ENCODE measurements at regions not wholly inside any gene's neighbourhood (a gene's known extent, or its start where the extent isn't known, plus 50 kb on each side); places are given as distances from the start of the nearest gene placed in this dataset.
A peak's percentile ranks its signal among the peaks of the same experiment; 100 is the strongest.

- Mint-ChIP-seq H3K4me3 (no peak overlapping the region), H3K36me3 (ENCODE audit: low read depth) (peaks cover 7% of the 10 kb centered on the region; the same call in 1 of the 2 replicates), H3K27ac (peak overlapping the region; percentile 76; the same call in 1 of the 2 replicates), H3K27me3 (ENCODE audit: insufficient read depth) (no peaks in the 10 kb centered on the region), H3K4me1 (ENCODE audit: low read depth) (peaks cover 35% of the 10 kb centered on the region), H3K9me3 (peaks cover 4% of the 10 kb centered on the region; the same call in 1 of the 2 replicates)
- no peak for TF ChIP-seq CTCF (IDR thresholded peaks at IDR 0.05)
- DNase-seq = no peak
Measured at GRCh38 chr5:52728224-52728623, 59.5 kb upstream of the ITGA1 start.

- Mint-ChIP-seq H3K4me1 (ENCODE audit: low read depth) (peaks cover 35% of the 10 kb centered on the region), H3K36me3 (ENCODE audit: low read depth) (peaks cover 7% of the 10 kb centered on the region; the same call in 1 of the 2 replicates), H3K27me3 (ENCODE audit: insufficient read depth) (no peaks in the 10 kb centered on the region), H3K27ac (no peak overlapping the region), H3K9me3 (peaks cover 4% of the 10 kb centered on the region; the same call in 1 of the 2 replicates), H3K4me3 (no peak overlapping the region)
- TF ChIP-seq CTCF (IDR thresholded peaks at IDR 0.05) = no peak
- no peak for DNase-seq
Measured at GRCh38 chr5:52728686-52729085, 59.0 kb upstream of the ITGA1 start.

GRCh38 chr5:52731274-52732027 is 56.3 kb upstream of the ITGA1 start:
- H3K27ac Mint-ChIP-seq = no peak overlapping the region
- peaks cover 4% of the 10 kb centered on the region; the same call in 1 of the 2 replicates for H3K9me3 Mint-ChIP-seq
- peaks cover 7% of the 10 kb centered on the region; the same call in 1 of the 2 replicates for H3K36me3 Mint-ChIP-seq (ENCODE audit: low read depth)
- no peak overlapping the region for H3K4me3 Mint-ChIP-seq
- TF ChIP-seq CTCF (IDR thresholded peaks at IDR 0.05) = no peak
- DNase-seq = no peak
- peaks cover 31% of the 10 kb centered on the region for H3K4me1 Mint-ChIP-seq (ENCODE audit: low read depth)
- H3K27me3 Mint-ChIP-seq (ENCODE audit: insufficient read depth) = no peaks in the 10 kb centered on the region

GRCh38 chr5:52734557-52734956 is 53.2 kb upstream of the ITGA1 start:
- no peak for TF ChIP-seq CTCF (IDR thresholded peaks at IDR 0.05)
- no peak for DNase-seq
- no peak overlapping the region for H3K27ac Mint-ChIP-seq
- H3K9me3 Mint-ChIP-seq = peaks cover 4% of the 10 kb centered on the region; the same call in 1 of the 2 replicates
- H3K4me1 Mint-ChIP-seq (ENCODE audit: low read depth) = peaks cover 31% of the 10 kb centered on the region
- no peak overlapping the region for H3K4me3 Mint-ChIP-seq
- H3K27me3 Mint-ChIP-seq (ENCODE audit: insufficient read depth) = no peaks in the 10 kb centered on the region
- H3K36me3 Mint-ChIP-seq (ENCODE audit: low read depth) = peaks cover 7% of the 10 kb centered on the region; the same call in 1 of the 2 replicates

GRCh38 chr5:52735139-52735538 is 52.6 kb upstream of the ITGA1 start:
- Mint-ChIP-seq H3K4me1 (ENCODE audit: low read depth) (peaks cover 31% of the 10 kb centered on the region), H3K4me3 (no peak overlapping the region), H3K36me3 (ENCODE audit: low read depth) (peaks cover 5% of the 10 kb centered on the region; the same call in 1 of the 2 replicates), H3K27ac (no peak overlapping the region), H3K9me3 (peaks cover 4% of the 10 kb centered on the region; the same call in 1 of the 2 replicates), H3K27me3 (ENCODE audit: insufficient read depth) (no peaks in the 10 kb centered on the region)
- no peak for TF ChIP-seq CTCF (IDR thresholded peaks at IDR 0.05)
- peak; percentile 57 for DNase-seq
